HEK293T (cell line): ENCODE measurements at regions not wholly inside any gene's neighbourhood (a gene's known extent, or its start where the extent isn't known, plus 50 kb on each side); places are given as distances from the start of the nearest gene placed in this dataset.

Source experiments
- CTCF ChIA-PET: fragments of 350-600 bp; formaldehyde crosslinking; extraction: SDS; loops from one replicate; lab custom pipeline; 2021; ENCODE audit warnings: antibody characterized with exemption, inconsistent platforms; lab: Yijun Ruan, JAX
- POLR2A ChIA-PET: fragments of 350-600 bp; formaldehyde crosslinking; extraction: SDS; loops from one replicate; lab custom pipeline; 2020; ENCODE audit warnings: antibody characterized with exemption, inconsistent platforms; lab: Yijun Ruan, JAX
- DNase-seq: peaks from one replicate; pipeline ENCODE4 v3.0.0; 2012; ENCODE audit warnings: mixed read lengths; ENCODE audit errors: extremely low spot score
- ARNT ChIP-seq: fragments of 450-650 bp; IDR thresholded peaks from 2 replicates; pipeline ENCODE4 v1.6.1; 2017; ENCODE audit warnings: mild to moderate bottlenecking
- BHLHE40 ChIP-seq: fragments of 450-650 bp; IDR thresholded peaks from 2 replicates; pipeline ENCODE4 v1.6.1; 2016; ENCODE audit warnings: mild to moderate bottlenecking, moderate library complexity, borderline replicate concordance
- CTBP1 ChIP-seq: fragments of 450-650 bp; IDR thresholded peaks from 2 replicates; pipeline ENCODE4 v1.6.1; 2016; ENCODE audit warnings: borderline replicate concordance
- ELF4 ChIP-seq: fragments of 450-650 bp; IDR thresholded peaks from 2 replicates; pipeline ENCODE4 v1.6.1; 2017; ENCODE audit warnings: antibody characterized with exemption
- FOXA1 ChIP-seq: fragments of 450-650 bp; IDR thresholded peaks from 2 replicates; pipeline ENCODE4 v1.6.1; 2016; ENCODE audit warnings: mild to moderate bottlenecking
- FOXK2 ChIP-seq: fragments of 450-650 bp; IDR thresholded peaks from 2 replicates; pipeline ENCODE4 v1.6.1; 2016; ENCODE audit warnings: mild to moderate bottlenecking
- FOXM1 ChIP-seq: fragments of 450-650 bp; IDR thresholded peaks from 2 replicates; pipeline ENCODE4 v1.6.1; 2017; ENCODE audit warnings: mild to moderate bottlenecking, borderline replicate concordance
- HDGF ChIP-seq: fragments of 450-650 bp; IDR thresholded peaks from 2 replicates; pipeline ENCODE4 v1.6.1; 2017; ENCODE audit warnings: antibody characterized with exemption, borderline replicate concordance
- L3MBTL2 ChIP-seq: fragments of 450-650 bp; conservative IDR thresholded peaks from 2 replicates; pipeline ENCODE4 v1.6.1; 2016; ENCODE audit warnings: mild to moderate bottlenecking
- LEF1 ChIP-seq: fragments of 450-650 bp; IDR thresholded peaks from 2 replicates; pipeline ENCODE4 v1.6.1; 2017; ENCODE audit warnings: mild to moderate bottlenecking, borderline replicate concordance
- NFRKB ChIP-seq: fragments of 450-650 bp; IDR thresholded peaks from 2 replicates; pipeline ENCODE4 v1.6.1; 2016; ENCODE audit warnings: mild to moderate bottlenecking, moderate library complexity
- PKNOX1 ChIP-seq: fragments of 450-650 bp; IDR thresholded peaks from 2 replicates; pipeline ENCODE4 v1.6.1; 2016
- SP1 ChIP-seq: fragments of 450-650 bp; IDR thresholded peaks from 2 replicates; pipeline ENCODE4 v1.6.1; 2017
- SUZ12 ChIP-seq: fragments of 450-650 bp; IDR thresholded peaks from 2 replicates; pipeline ENCODE4 v1.6.1; 2016; ENCODE audit warnings: mild to moderate bottlenecking
- TARDBP ChIP-seq: fragments of 450-650 bp; IDR thresholded peaks from 2 replicates; pipeline ENCODE4 v1.6.1; 2016
- ZNF384 ChIP-seq: fragments of 450-650 bp; IDR thresholded peaks from 2 replicates; pipeline ENCODE4 v1.6.1; 2016

GRCh38 chrX:39577206-39577984 lies 520.4 kb downstream of the BCOR start:
- ChIA-PET CTCF (interaction anchor here (0.7 kb wide), 1 partner anchor 106 kb away, joined by 4 read pairs; no protein-coding TSS in a partner anchor), POLR2A (no interaction called here)
- no peak for TF ChIP-seq ZNF384
- TF ChIP-seq HDGF: no peak
- TF ChIP-seq FOXK2: no peak
- no peak for TF ChIP-seq L3MBTL2
- TF ChIP-seq LEF1: no peak
- TF ChIP-seq BHLHE40: no peak
- TF ChIP-seq ELF4: no peak
- no peak for TF ChIP-seq SUZ12
- no peak for TF ChIP-seq NFRKB
- no peak for TF ChIP-seq TARDBP
- no peak for TF ChIP-seq ARNT
- no peak for TF ChIP-seq CTBP1
- TF ChIP-seq SP1: no peak
- no peak for TF ChIP-seq FOXA1
- TF ChIP-seq FOXM1: no peak
- no peak for TF ChIP-seq PKNOX1
- no peak for DNase-seq

- DNase-seq: no peak
- no peak for TF ChIP-seq BHLHE40
- TF ChIP-seq L3MBTL2: no peak
- TF ChIP-seq FOXK2: no peak
- no peak for TF ChIP-seq CTBP1
- TF ChIP-seq ELF4: no peak
- no peak for TF ChIP-seq TARDBP
- no peak for TF ChIP-seq HDGF
- TF ChIP-seq ARNT: no peak
- no peak for TF ChIP-seq LEF1
- no peak for TF ChIP-seq FOXA1
- TF ChIP-seq PKNOX1: no peak
- TF ChIP-seq SUZ12: no peak
- no peak for TF ChIP-seq ZNF384
- TF ChIP-seq NFRKB: no peak
- CTCF ChIA-PET: no interaction called here
- POLR2A ChIA-PET: no interaction called here
Observed at GRCh38 chrX:39577985-39578869, 519.5 kb downstream of the BCOR start.

GRCh38 chrX:39580043-39580442 lies 517.7 kb downstream of the BCOR start:
- DNase-seq: no peak
- ChIA-PET CTCF (no interaction called here), POLR2A (no interaction called here)
- TF ChIP-seq SUZ12 (no peak), FOXM1 (no peak), ZNF384 (no peak), HDGF (no peak), FOXA1 (no peak), FOXK2 (no peak), ELF4 (no peak)

- ChIA-PET POLR2A (no interaction called here), CTCF (no interaction called here)
- no peak for TF ChIP-seq ELF4
- TF ChIP-seq SUZ12: no peak
- DNase-seq: no peak
Observed at GRCh38 chrX:39581411-39581810, 516.3 kb downstream of the BCOR start.

- no peak for TF ChIP-seq ELF4
- TF ChIP-seq SUZ12: no peak
- TF ChIP-seq ZNF384: no peak
- TF ChIP-seq FOXA1: no peak
- TF ChIP-seq SP1: no peak
- no peak for TF ChIP-seq FOXM1
- no peak for TF ChIP-seq HDGF
- TF ChIP-seq FOXK2: no peak
- no peak for TF ChIP-seq NFRKB
- no peak for TF ChIP-seq L3MBTL2
- TF ChIP-seq LEF1: no peak
- TF ChIP-seq PKNOX1: no peak
- no peak for TF ChIP-seq BHLHE40
- no peak for TF ChIP-seq ARNT
- TF ChIP-seq CTBP1: no peak
- no peak for TF ChIP-seq TARDBP
- DNase-seq: no peak
- ChIA-PET POLR2A (no interaction called here), CTCF (no interaction called here)
Observed at GRCh38 chrX:39582091-39582490, 515.7 kb downstream of the BCOR start.

GRCh38 chrX:39582976-39583375 lies 514.8 kb downstream of the BCOR start:
- TF ChIP-seq TARDBP (no peak), LEF1 (no peak), CTBP1 (no peak), PKNOX1 (no peak), HDGF (no peak), ARNT (no peak), SP1 (no peak), FOXM1 (no peak)
- POLR2A ChIA-PET: no interaction called here
- CTCF ChIA-PET: no interaction called here

More at GRCh38 chrX:39582976-39583375, 514.8 kb downstream of the BCOR start:
- DNase-seq: no peak
